H9 (cell line): ENCODE measurements at regions not wholly inside any gene's neighbourhood (a gene's known extent, or its start where the extent isn't known, plus 50 kb on each side); places are given as distances from the start of the nearest gene placed in this dataset.
"Not testable (repeated sequence)": the region's sequence is repeated elsewhere in the genome, so short reads cannot be mapped to it uniquely, and the experiment has no call there.

Experiments used
- DNase-seq: peaks from one replicate; pipeline ENCODE4 v3.0.0-alpha.2; 2017
- H2AFZ ChIP-seq: one replicate; pipeline ENCODE4 v1.6.1; 2013; ENCODE audit warnings: mild to moderate bottlenecking, low read length, control low read depth, moderate library complexity
- H2AK5ac ChIP-seq: 2 replicates; pipeline ENCODE4 v1.6.1; 2013; ENCODE audit warnings: low read length, control low read depth, mixed read lengths; ENCODE audit not compliant: insufficient read length
- H2BK120ac ChIP-seq: one replicate; pipeline ENCODE4 v1.6.1; 2013; ENCODE audit warnings: low read depth, mild to moderate bottlenecking, low read length, control low read depth, inconsistent platforms; ENCODE audit not compliant: poor library complexity, severe bottlenecking
- H2BK12ac ChIP-seq: 2 replicates; pipeline ENCODE4 v1.6.1; 2013; ENCODE audit warnings: low read length, control low read depth, mixed read lengths, low read depth; ENCODE audit not compliant: insufficient read length
- H2BK15ac ChIP-seq: 2 replicates; pipeline ENCODE4 v1.6.1; 2013; ENCODE audit warnings: low read depth, low read length, control low read depth
- H2BK20ac ChIP-seq: one replicate; pipeline ENCODE4 v1.6.1; 2013; ENCODE audit warnings: low read depth, mild to moderate bottlenecking, low read length, control low read depth, inconsistent platforms; ENCODE audit not compliant: poor library complexity, severe bottlenecking
- H2BK5ac ChIP-seq: 2 replicates; pipeline ENCODE4 v1.6.1; 2013; ENCODE audit warnings: low read length, control low read depth, mixed read lengths; ENCODE audit not compliant: insufficient read length
- H3K14ac ChIP-seq: 2 replicates; pipeline ENCODE4 v1.6.1; 2013; ENCODE audit warnings: low read length, control low read depth; ENCODE audit not compliant: insufficient read depth
- H3K18ac ChIP-seq: 2 replicates; pipeline ENCODE4 v1.6.1; 2013; ENCODE audit warnings: low read depth, mild to moderate bottlenecking, mixed read lengths, low read length, control low read depth; ENCODE audit not compliant: insufficient read length
- H3K23ac ChIP-seq: 2 replicates; pipeline ENCODE4 v1.6.1; 2013; ENCODE audit warnings: low read length, control low read depth, mixed read lengths, low read depth; ENCODE audit not compliant: insufficient read length
- H3K23me2 ChIP-seq: 2 replicates; pipeline ENCODE4 v1.6.1; 2013; ENCODE audit warnings: low read depth, mild to moderate bottlenecking, mixed read lengths, low read length, control low read depth; ENCODE audit not compliant: insufficient read length, poor library complexity, severe bottlenecking
- H3K27ac ChIP-seq: 2 replicates; pipeline ENCODE4 v1.5.1; 2013; ENCODE audit warnings: low read length, control low read depth, mixed read lengths, low read depth; ENCODE audit not compliant: insufficient read length
- H3K27me3 ChIP-seq: 2 replicates; pipeline ENCODE4 v1.6.1; 2013; ENCODE audit warnings: low read length, control low read depth, inconsistent platforms; ENCODE audit not compliant: insufficient read depth
- H3K4ac ChIP-seq: 2 replicates; pipeline ENCODE4 v1.6.1; 2013; ENCODE audit warnings: low read depth, mild to moderate bottlenecking, control low read depth, inconsistent platforms, low read length, moderate library complexity
- H3K4me1 ChIP-seq: 2 replicates; pipeline ENCODE4 v1.6.1; 2013; ENCODE audit warnings: low read length, control low read depth, inconsistent platforms; ENCODE audit not compliant: insufficient read depth
- H3K4me2 ChIP-seq: 2 replicates; pipeline ENCODE4 v1.6.1; 2013; ENCODE audit warnings: low read length, control low read depth, mixed read lengths; ENCODE audit not compliant: insufficient read length, insufficient read depth
- H3K56ac ChIP-seq: 2 replicates; pipeline ENCODE4 v1.6.1; 2013; ENCODE audit warnings: low read depth, mild to moderate bottlenecking, mixed read lengths, low read length, control low read depth; ENCODE audit not compliant: insufficient read length
- H3K79me1 ChIP-seq: 2 replicates; pipeline ENCODE4 v1.6.1; 2013; ENCODE audit warnings: low read depth, mild to moderate bottlenecking, moderate library complexity, low read length, control low read depth, inconsistent platforms; ENCODE audit not compliant: insufficient read depth, poor library complexity, severe bottlenecking
- H3K79me2 ChIP-seq: 2 replicates; pipeline ENCODE4 v1.6.1; 2013; ENCODE audit warnings: low read length, control low read depth, inconsistent platforms; ENCODE audit not compliant: insufficient read depth
- H3K9ac ChIP-seq: 2 replicates; pipeline ENCODE4 v1.6.1; 2013; ENCODE audit warnings: low read length, control low read depth, mixed read lengths; ENCODE audit not compliant: insufficient read length; ENCODE audit errors: extremely low read depth
- H3K9me3 ChIP-seq: one replicate; pipeline ENCODE4 v1.6.1; 2013; ENCODE audit warnings: low read depth, low read length, inconsistent platforms; ENCODE audit not compliant: control insufficient read depth
- H3T11ph ChIP-seq: one replicate; pipeline ENCODE4 v1.6.1; 2013; ENCODE audit warnings: mild to moderate bottlenecking, low read length, control low read depth, inconsistent platforms
- H4K20me1 ChIP-seq: one replicate; pipeline ENCODE4 v1.6.1; 2013; ENCODE audit not compliant: control insufficient read depth, insufficient read length, insufficient read depth
- H4K5ac ChIP-seq: 2 replicates; pipeline ENCODE4 v1.6.1; 2013; ENCODE audit warnings: low read depth, mild to moderate bottlenecking, mixed read lengths, low read length, control low read depth; ENCODE audit not compliant: insufficient read length
- H4K8ac ChIP-seq: replicated peaks from 2 replicates; pipeline ENCODE4 v1.6.1; 2013; ENCODE audit warnings: low read length, control low read depth, mixed read lengths, low read depth; ENCODE audit not compliant: insufficient read length
- H4K91ac ChIP-seq: 2 replicates; pipeline ENCODE4 v1.6.1; 2013; ENCODE audit warnings: low read depth, mild to moderate bottlenecking, moderate library complexity, mixed read lengths, low read length, control low read depth; ENCODE audit not compliant: insufficient read length
- H3K27ac Mint-ChIP-seq, 3 experiments: 2 replicates in 2 of 3; 3 replicates in 1 of 3; pipeline ENCODE4 v1.8.0; 2020 to 2021; ENCODE audit warnings: mixed read lengths in 3 of 3, mild to moderate bottlenecking in 1 of 3, moderate library complexity in 1 of 3
- H3K27me3 Mint-ChIP-seq: 2 replicates; pipeline ENCODE4 v1.8.0; 2021; ENCODE audit warnings: low read depth, mild to moderate bottlenecking, moderate library complexity, mixed read lengths
- H3K36me3 Mint-ChIP-seq, 3 experiments: 2 replicates in 2 of 3; 3 replicates in 1 of 3; pipeline ENCODE4 v1.8.0; 2020 to 2021; ENCODE audit warnings: low read depth in 3 of 3, mixed read lengths in 3 of 3; ENCODE audit not compliant: insufficient read depth in 1 of 3
- H3K4me1 Mint-ChIP-seq, 2 experiments: 2 replicates each; pipeline ENCODE4 v1.8.0; 2020; ENCODE audit warnings: mixed read lengths in 2 of 2
- H3K4me3 Mint-ChIP-seq, 2 experiments: 2 replicates in 1 of 2; 3 replicates in 1 of 2; pipeline ENCODE4 v1.8.0; 2020 to 2021; ENCODE audit warnings: mild to moderate bottlenecking in 2 of 2, mixed read lengths in 2 of 2, moderate library complexity in 1 of 2
- H3K9me3 Mint-ChIP-seq, 2 experiments: 2 replicates in 1 of 2; 3 replicates in 1 of 2; pipeline ENCODE4 v1.8.0; 2020; ENCODE audit warnings: mild to moderate bottlenecking in 2 of 2, mixed read lengths in 2 of 2, moderate library complexity in 1 of 2
- CTCF ChIP-seq: fragments of 200-600 bp; sonication (generic); conservative IDR thresholded peaks from 3 replicates; pipeline ENCODE4 v1.8.0; 2021; ENCODE audit warnings: antibody characterized with exemption, mild to moderate bottlenecking
- WGBS: extraction: QIAGEN DNeasy Blood & Tissue Kit; methylation state at CpG from one replicate; pipeline ENCODE4 v1.1.7; 2013; ENCODE audit warnings: missing lambda C conversion rate, low lambda C conversion rate, mixed read lengths; ENCODE audit not compliant: insufficient read length; ENCODE audit errors: extremely low coverage; 5-methylcytosine and 5-hydroxymethylcytosine counted together

GRCh38 chr1:219076326-219076937 is 97.2 kb upstream of the LYPLAL1 start:
- Mint-ChIP-seq H3K27me3 (no peaks in the 10 kb centered on the region), H3K9me3 (peaks cover 12 to 19% of the 10 kb centered on the region in 2 experiments), H3K36me3 (peaks cover 0 to 16% (median 6%) of the 10 kb centered on the region in 3 experiments; a peak in 6 of 7 replicates), H3K27ac (peak overlapping the region in 2 of 3 experiments; percentile 6 to 12; a peak in 3 of 7 replicates), H3K4me3 (no peak overlapping the region), H3K4me1 (peaks cover 4 to 6% of the 10 kb centered on the region in 2 experiments)
- no peaks in the 10 kb centered on the region for H3K79me1 ChIP-seq
- no peaks in the 10 kb centered on the region for H3K9me3 ChIP-seq
- no peak overlapping the region for H2BK15ac ChIP-seq
- no peak overlapping the region for H2BK5ac ChIP-seq
- H2BK120ac ChIP-seq: no peak overlapping the region
- no peaks in the 10 kb centered on the region for H3K79me2 ChIP-seq
- H4K20me1 ChIP-seq: no peaks in the 10 kb centered on the region
- H4K5ac ChIP-seq: no peak overlapping the region
- no peak overlapping the region for H3K27ac ChIP-seq
- no peak overlapping the region for H3K4me2 ChIP-seq
- no peak overlapping the region for H3K14ac ChIP-seq
- H4K91ac ChIP-seq: no peak overlapping the region
- H3T11ph ChIP-seq: no peak overlapping the region
- no peaks in the 10 kb centered on the region for H3K23me2 ChIP-seq
- no peak overlapping the region for H2AFZ ChIP-seq
- H2BK12ac ChIP-seq: no peak overlapping the region
- no peaks in the 10 kb centered on the region for H3K4me1 ChIP-seq
- TF ChIP-seq CTCF: no peak
- H3K56ac ChIP-seq: no peak overlapping the region
- no peak overlapping the region for H3K4ac ChIP-seq
- no peak overlapping the region for H3K18ac ChIP-seq
- H4K8ac ChIP-seq: no peak overlapping the region
- no peak overlapping the region for H3K23ac ChIP-seq
- no peak overlapping the region for H2BK20ac ChIP-seq
- no peak overlapping the region for H2AK5ac ChIP-seq
- DNase-seq: no peak
- no peak overlapping the region for H3K9ac ChIP-seq
- WGBS: no CpG with 5 or more reads among the region's 1 CpG
- H3K27me3 ChIP-seq: no peaks in the 10 kb centered on the region

DNA sequence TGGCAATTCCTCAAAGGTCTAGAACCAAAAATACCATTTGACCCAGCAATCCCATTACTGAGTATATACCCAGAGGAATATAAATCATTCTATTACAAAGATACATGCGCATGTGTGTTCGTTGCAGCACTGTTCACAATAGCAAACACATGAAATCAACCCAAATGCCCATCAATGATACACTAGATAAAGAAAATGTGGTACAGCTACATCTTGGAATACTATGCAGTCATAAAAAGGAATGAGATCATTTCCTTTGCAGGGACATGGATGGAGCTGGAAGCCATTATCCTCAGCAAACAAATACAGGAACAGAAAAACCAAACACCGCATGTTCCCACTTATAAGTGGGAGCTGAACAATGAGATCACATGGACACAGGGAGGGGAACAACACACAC is 95.9 kb upstream of the LYPLAL1 start:
- WGBS: no CpG with 5 or more reads among the region's 3 CpGs

More for the DNA sequence above, 95.9 kb upstream of the LYPLAL1 start:
- H3K4me1 Mint-ChIP-seq, H3K36me3 Mint-ChIP-seq, H3K4me3 Mint-ChIP-seq, H3K27ac ChIP-seq, H2BK120ac ChIP-seq, H3K9me3 ChIP-seq, H3K14ac ChIP-seq, H2BK5ac ChIP-seq, H3K23ac ChIP-seq, H3K4me1 ChIP-seq, H4K8ac ChIP-seq, H3K56ac ChIP-seq, H3T11ph ChIP-seq, H2AK5ac ChIP-seq, H2BK15ac ChIP-seq, H3K9me3 Mint-ChIP-seq, H3K27me3 Mint-ChIP-seq, H3K27me3 ChIP-seq, H3K27ac Mint-ChIP-seq, H3K23me2 ChIP-seq, H3K9ac ChIP-seq, H3K4me2 ChIP-seq, H4K91ac ChIP-seq, H3K18ac ChIP-seq, H2AFZ ChIP-seq, H4K20me1 ChIP-seq, H3K4ac ChIP-seq, H2BK12ac ChIP-seq, H3K79me1 ChIP-seq, H3K79me2 ChIP-seq, H2BK20ac ChIP-seq, H4K5ac ChIP-seq, DNase-seq: not testable (repeated sequence)
